Adrenal gland (tissue), 9 donors: ENCODE measurements at regions not wholly inside any gene's neighbourhood (a gene's known extent, or its start where the extent isn't known, plus 50 kb on each side); places are given as distances from the start of the nearest gene placed in this dataset.

Source experiments
- DNase-seq, 7 donors: peaks; one replicate each; pipeline ENCODE4 v3.0.0-alpha.2; 2019 to 2020
- H3K27ac ChIP-seq, 5 donors: fragments of 200-600 bp; sonication (generic) in 4 of 5; 1 replicate in 3 of 5; 2 replicates in 2 of 5; pipeline versions ENCODE4 v1.5.1 to v1.8.0; 2016 to 2020; ENCODE audit warnings: mild to moderate bottlenecking in 1 of 5
- H3K27me3 ChIP-seq: fragments of 200-600 bp; 2 replicates; pipeline ENCODE4 v1.8.0; 2021
- H3K36me3 ChIP-seq, 2 donors: fragments of 200-600 bp; replicated peaks in 1 of 2; 1 replicate in 1 of 2; 2 replicates in 1 of 2; pipeline versions ENCODE4 v1.5.1 to v1.8.0; 2018 to 2022
- H3K4me1 ChIP-seq, 2 donors: fragments of 200-600 bp; replicated peaks in 1 of 2; 1 replicate in 1 of 2; 2 replicates in 1 of 2; pipeline versions ENCODE4 v1.5.1 to v1.8.0; 2018 to 2021
- H3K4me3 ChIP-seq, 4 donors: fragments of 200-600 bp; sonication (generic) in 3 of 4; one replicate each; pipeline ENCODE4 v1.5.1; 2016 to 2018
- H3K9me3 ChIP-seq, 3 donors: fragments of 200-600 bp; sonication (generic) in 1 of 3; replicated peaks in 1 of 3; 1 replicate in 2 of 3; 2 replicates in 1 of 3; pipeline versions ENCODE4 v1.5.1 to v1.8.0; 2016 to 2021
- CTCF ChIP-seq, 6 experiments: fragments of 450-650 bp in 4 of 6; fragments of 200-600 bp in 2 of 6; sonication (generic) in 1 of 6; IDR thresholded peaks; 1 replicate in 5 of 6; 2 replicates in 1 of 6; pipeline versions ENCODE4 v1.5.1 to v1.8.0; 2016 to 2021; ENCODE audit warnings: antibody characterized with exemption in 6 of 6, mild to moderate bottlenecking in 2 of 6, moderate library complexity in 1 of 6
- POLR2A ChIP-seq, 2 donors: fragments of 450-650 bp; IDR thresholded peaks; one replicate each; pipeline ENCODE4 v1.6.1; 2017; ENCODE audit warnings: antibody characterized with exemption in 2 of 2, mild to moderate bottlenecking in 2 of 2, moderate library complexity in 1 of 2
- WGBS, 4 donors: extraction: QIAGEN DNeasy Blood & Tissue Kit in 2 of 4; methylation state at CpG; one replicate each; pipeline versions ENCODE4 v1.1.5 to v1.1.7; 2013 to 2017; 5-methylcytosine and 5-hydroxymethylcytosine counted together
- intact Hi-C, 2 donors: fragments of 100-400 bp; cut with DNase I; formaldehyde crosslinking; loops; one replicate each; pipeline versions ENCODE4 v1.14.1 to v1.15.0; 2022 to 2023
- donor health status: healthy with polysubstance abuse.
- donor health status: Bipolar disorder and iron deficiency.
- donor health status: DM: yes; HTN: yes; CAD: no.
- donor health status: DM: no; HTN: no; CAD: no.
- donor health status: DM: no; HTN: no; CAD: no.

DNA sequence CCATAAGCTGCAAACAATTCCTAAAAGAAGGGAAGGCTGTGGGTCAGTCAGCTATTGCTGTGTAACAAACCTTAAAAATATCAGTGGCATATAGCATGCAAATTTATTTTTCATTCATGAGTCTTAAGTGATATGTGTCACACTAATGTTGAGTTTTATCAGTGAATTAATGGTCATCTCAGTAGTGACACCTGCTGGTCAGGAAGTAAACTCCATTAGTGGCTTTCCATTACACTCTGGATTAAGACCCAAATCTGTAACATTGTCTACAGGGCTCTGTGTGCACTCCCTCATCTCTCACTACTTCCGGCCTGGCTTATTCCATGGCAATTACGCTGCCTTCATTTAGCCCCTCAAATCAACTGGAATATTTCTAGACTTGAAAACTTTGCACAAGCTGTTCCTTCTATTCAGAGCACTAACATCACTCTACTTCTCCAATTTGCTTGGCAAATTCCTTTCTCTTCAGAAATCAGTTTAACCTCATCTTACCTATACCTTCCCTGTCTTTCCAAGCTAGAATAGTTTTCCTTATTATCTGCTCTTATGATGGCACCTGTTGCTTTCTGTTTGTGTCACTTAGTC lies 217.3 kb upstream of the TAPT1 start:
- 35 to 51% (median 45%) methylated on average over 2 of the region's 2 CpGs for WGBS, 4 donors
- no peaks in the 10 kb centered on the region for H3K27me3 ChIP-seq
- H3K27ac ChIP-seq: no peak overlapping the region
- peak in 1 of 7 donors; percentile 14 for DNase-seq
- no peak overlapping the region for H3K4me3 ChIP-seq
- H3K36me3 ChIP-seq: no peaks in the 10 kb centered on the region
- intact Hi-C loops: loop anchor here (5.0 to 10.0 kb wide), 4 partner anchors 156 to 419 kb away; no protein-coding TSS in a partner anchor
- H3K4me1 ChIP-seq: no peaks in the 10 kb centered on the region
- TF ChIP-seq CTCF (IDR thresholded peaks at IDR 0.05): peak; percentile 43 to 75 (median 62)
- TF ChIP-seq POLR2A (IDR thresholded peaks at IDR 0.05): no peak
- no peaks in the 10 kb centered on the region for H3K9me3 ChIP-seq

GRCh38 chr4:16442296-16442695 lies 216.0 kb upstream of the TAPT1 start:
- H3K27ac ChIP-seq: no peak overlapping the region
- TF ChIP-seq POLR2A (IDR thresholded peaks at IDR 0.05) (no peak), CTCF (IDR thresholded peaks at IDR 0.05) (no peak)
- H3K27me3 ChIP-seq: no peaks in the 10 kb centered on the region
- H3K4me3 ChIP-seq: no peak overlapping the region
- no peaks in the 10 kb centered on the region for H3K4me1 ChIP-seq
- no peak for DNase-seq
- 56 to 73% (median 64%) methylated on average over 1 of the region's 1 CpG for WGBS, 4 donors
- H3K9me3 ChIP-seq: no peaks in the 10 kb centered on the region
- no peaks in the 10 kb centered on the region for H3K36me3 ChIP-seq
- intact Hi-C loops: loop anchor here (5.0 to 10.0 kb wide), 4 partner anchors 155 to 417 kb away; no protein-coding TSS in a partner anchor

DNA sequence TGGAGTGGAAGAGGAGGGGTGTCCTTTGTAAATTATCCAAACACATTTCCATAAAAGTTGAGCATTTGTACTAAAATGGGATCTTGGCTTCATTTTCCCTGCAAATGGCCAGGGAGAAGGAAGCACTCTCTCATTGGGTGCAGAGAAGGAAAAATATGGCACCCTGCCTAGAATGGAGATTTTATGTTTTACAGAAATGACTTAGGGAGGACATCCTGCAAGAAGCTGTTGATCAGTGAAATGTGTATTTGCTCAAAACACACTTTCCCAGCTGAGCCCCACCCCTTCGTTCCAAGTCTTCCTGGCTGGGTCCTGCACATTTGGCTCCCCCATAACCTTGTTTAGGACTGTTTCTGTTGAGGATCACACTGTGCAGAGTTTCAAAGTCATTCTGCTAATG lies 213.5 kb upstream of the TAPT1 start:
- WGBS, 4 donors: 50 to 88% (median 78%) methylated on average over 1 of the region's 1 CpG
- Histone ChIP-seq H3K27ac (no peak overlapping the region), H3K27me3 (no peaks in the 10 kb centered on the region), H3K4me1 (no peaks in the 10 kb centered on the region), H3K4me3 (no peak overlapping the region), H3K9me3 (no peaks in the 10 kb centered on the region), H3K36me3 (no peaks in the 10 kb centered on the region)
- no peak for DNase-seq
- intact Hi-C loops: loop anchor here (5.0 to 10.0 kb wide), 4 partner anchors 152 to 415 kb away; no protein-coding TSS in a partner anchor
- no peak for TF ChIP-seq POLR2A (IDR thresholded peaks at IDR 0.05)
- no peak for TF ChIP-seq CTCF (IDR thresholded peaks at IDR 0.05)

- no peak overlapping the region for H3K4me3 ChIP-seq
- no peak for DNase-seq
- no peaks in the 10 kb centered on the region for H3K9me3 ChIP-seq
- H3K27ac ChIP-seq: no peak overlapping the region
- H3K36me3 ChIP-seq: no peaks in the 10 kb centered on the region
- intact Hi-C loops: no loop called here
- H3K27me3 ChIP-seq: no peaks in the 10 kb centered on the region
- H3K4me1 ChIP-seq: no peaks in the 10 kb centered on the region
- no peak for TF ChIP-seq CTCF (IDR thresholded peaks at IDR 0.05)
- TF ChIP-seq POLR2A (IDR thresholded peaks at IDR 0.05): no peak
Measured at GRCh38 chr4:16438986-16439385, 212.7 kb upstream of the TAPT1 start.
